Mucosa of descending colon (tissue), 3 donors: ENCODE measurements at regions not wholly inside any gene's neighbourhood (a gene's known extent, or its start where the extent isn't known, plus 50 kb on each side); places are given as distances from the start of the nearest gene placed in this dataset.

Experiments
- ATAC-seq: fragments of 200-7000 bp; cut with Tn5 transposase; one replicate; pipeline ENCODE4 v1.9.1; 2020; ENCODE audit warnings: mild to moderate bottlenecking, moderate library complexity
- DNase-seq, 3 donors: peaks; one replicate each; pipeline ENCODE4 v3.0.0-alpha.2; 2020
- H3K36me3 ChIP-seq: fragments of 200-600 bp; one replicate; pipeline ENCODE4 v1.8.0; 2021; ENCODE audit warnings: low read depth, mild to moderate bottlenecking
- H3K4me1 ChIP-seq: fragments of 200-600 bp; one replicate; pipeline ENCODE4 v1.8.0; 2021; ENCODE audit warnings: low read depth, mild to moderate bottlenecking
- H3K4me3 ChIP-seq: fragments of 200-600 bp; one replicate; pipeline ENCODE4 v1.8.0; 2021; ENCODE audit warnings: mild to moderate bottlenecking
- H3K9me3 ChIP-seq: fragments of 200-600 bp; one replicate; pipeline ENCODE4 v1.8.0; 2021; ENCODE audit warnings: mild to moderate bottlenecking
- CTCF ChIP-seq: fragments of 200-600 bp; IDR thresholded peaks from one replicate; pipeline ENCODE4 v1.8.0; 2022; ENCODE audit warnings: antibody characterized with exemption, mild to moderate bottlenecking
- intact Hi-C, 2 donors: fragments of 100-400 bp; cut with DNase I in 1 of 2; cut with micrococcal nuclease in 1 of 2; formaldehyde crosslinking; loops; one replicate each; pipeline versions ENCODE4 v1.11.0 to v1.11.1; 2022; cut with DNase I, micrococcal nuclease
- donor health status: DM: no; HTN: no; CAD: no; lungs with moderate emphysema.
- donor health status: DM: no; HTN: no; CAD: no.
- donor health status: DM: no; HTN: yes; CAD: no.

DNA sequence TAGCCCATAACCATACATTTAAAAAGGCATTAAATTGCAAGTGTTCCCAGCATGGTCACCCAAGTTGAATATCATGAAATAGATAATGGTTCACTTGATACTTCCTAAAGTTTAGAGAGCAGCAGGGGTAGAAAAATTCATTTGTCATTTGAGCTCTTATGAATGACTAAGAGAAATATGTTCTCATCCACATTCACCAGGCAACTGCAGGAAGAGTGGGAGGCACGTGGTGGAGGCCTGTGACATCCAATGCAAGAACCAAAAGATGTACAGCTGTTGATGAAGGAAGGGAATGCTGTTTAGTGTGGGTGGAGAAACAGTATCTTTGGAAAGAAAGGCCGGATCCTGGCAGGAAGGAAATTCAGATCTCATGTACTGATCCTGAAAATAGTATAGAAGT lies 473.1 kb downstream of the ADGRL2 start:
- no peak for TF ChIP-seq CTCF
- intact Hi-C loops: no loop called here
- no peaks in the 10 kb centered on the region for H3K9me3 ChIP-seq

GRCh38 chr1:82269431-82269830 lies 468.7 kb downstream of the ADGRL2 start:
- no peak for TF ChIP-seq CTCF
- Histone ChIP-seq H3K4me1 (no peaks in the 10 kb centered on the region), H3K4me3 (no peak overlapping the region), H3K9me3 (no peaks in the 10 kb centered on the region), H3K36me3 (no peaks in the 10 kb centered on the region)
- no peak for ATAC-seq
- DNase-seq: no peak
- intact Hi-C loops: no loop called here

More for the DNA sequence above, 473.1 kb downstream of the ADGRL2 start:
- H3K4me3 ChIP-seq: no peak overlapping the region
- DNase-seq: no peak
- no peaks in the 10 kb centered on the region for H3K36me3 ChIP-seq
- ATAC-seq: no peak
- H3K4me1 ChIP-seq: no peaks in the 10 kb centered on the region

- Histone ChIP-seq H3K4me3 (no peak overlapping the region), H3K4me1 (no peaks in the 10 kb centered on the region), H3K36me3 (no peaks in the 10 kb centered on the region), H3K9me3 (no peaks in the 10 kb centered on the region)
- intact Hi-C loops: no loop called here
- no peak for TF ChIP-seq CTCF
- ATAC-seq (no peak), DNase-seq (no peak)
Observed at GRCh38 chr1:82268826-82269225, 468.1 kb downstream of the ADGRL2 start.

DNA sequence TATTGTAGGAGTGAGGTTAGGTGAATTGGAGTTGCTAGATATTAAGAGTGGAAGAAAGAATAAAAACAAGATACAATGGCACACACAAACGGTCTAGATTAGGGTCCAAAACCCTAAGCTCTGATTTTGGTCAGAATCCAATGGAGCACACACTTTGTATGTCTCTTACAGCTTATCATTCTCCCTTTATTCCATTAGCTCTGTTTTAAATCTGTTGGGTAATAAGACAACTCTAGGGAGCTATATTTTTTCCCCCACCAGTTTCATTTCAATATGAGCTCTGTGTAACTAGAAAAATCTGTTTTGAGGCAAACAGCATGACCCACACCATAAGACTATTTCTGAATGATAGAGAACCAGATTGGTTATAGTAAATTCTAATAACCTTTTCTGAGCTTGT lies 465.6 kb downstream of the ADGRL2 start:
- DNase-seq (no peak), ATAC-seq (no peak)
- no peak overlapping the region for H3K4me3 ChIP-seq
- intact Hi-C loops: no loop called here
- H3K4me1 ChIP-seq: no peaks in the 10 kb centered on the region
- TF ChIP-seq CTCF: no peak
- H3K36me3 ChIP-seq: no peaks in the 10 kb centered on the region
- no peaks in the 10 kb centered on the region for H3K9me3 ChIP-seq

GRCh38 chr1:82265436-82265835 lies 464.7 kb downstream of the ADGRL2 start:
- no peak for TF ChIP-seq CTCF
- intact Hi-C loops: no loop called here

GRCh38 chr1:82264802-82265201 lies 464.1 kb downstream of the ADGRL2 start:
- DNase-seq (no peak), ATAC-seq (no peak)
- no peak for TF ChIP-seq CTCF
- Histone ChIP-seq H3K4me1 (no peaks in the 10 kb centered on the region), H3K4me3 (no peak overlapping the region), H3K9me3 (no peaks in the 10 kb centered on the region), H3K36me3 (no peaks in the 10 kb centered on the region)
- intact Hi-C loops: no loop called here

More at GRCh38 chr1:82265436-82265835, 464.7 kb downstream of the ADGRL2 start:
- Histone ChIP-seq H3K9me3 (no peaks in the 10 kb centered on the region), H3K4me1 (no peaks in the 10 kb centered on the region), H3K4me3 (no peak overlapping the region), H3K36me3 (no peaks in the 10 kb centered on the region)
- DNase-seq (no peak), ATAC-seq (no peak)
